CD4-positive, alpha-beta T cell (primary cell): ENCODE measurements at regions not wholly inside any gene's neighbourhood (a gene's known extent, or its start where the extent isn't known, plus 50 kb on each side); places are given as distances from the start of the nearest gene placed in this dataset.

Experiments
- ATAC-seq: fragments of 200-7000 bp; cut with Tn5 transposase; one replicate; pipeline ENCODE4 v1.10.0; 2022; ENCODE audit warnings: mild to moderate bottlenecking; ENCODE audit not compliant: poor library complexity
- CTCF ChIA-PET: fragments of 350-600 bp; sonication (Branson Sonifier 250); formaldehyde crosslinking; loops from one replicate; lab custom pipeline; 2021; ENCODE audit warnings: antibody characterized with exemption, inconsistent platforms; lab: Charles Lee
- POLR2A ChIA-PET: fragments of 350-600 bp; sonication (Branson Sonifier 250); formaldehyde crosslinking; loops from one replicate; lab custom pipeline; 2021; ENCODE audit warnings: antibody characterized with exemption, inconsistent platforms; lab: Charles Lee
- DNase-seq, 14 experiments: peaks; one replicate each; pipeline ENCODE4 v3.0.0-alpha.2; 2013 to 2020; ENCODE audit warnings: mixed read lengths in 2 of 14
- H3K27ac ChIP-seq, 2 donors: one replicate each; pipeline versions ENCODE4 v1.5.1 to v1.7.0; 2013; ENCODE audit warnings: low read length in 2 of 2, low read depth in 1 of 2, mild to moderate bottlenecking in 1 of 2
- H3K27me3 ChIP-seq, 2 experiments: 1 replicate in 1 of 2; 2 replicates in 1 of 2; pipeline versions ENCODE4 v1.6.1 to v1.7.0; 2013; ENCODE audit warnings: low read length in 2 of 2, control low read depth in 1 of 2, mild to moderate bottlenecking in 1 of 2, moderate library complexity in 1 of 2; ENCODE audit not compliant: insufficient read depth in 2 of 2, control insufficient read depth in 1 of 2
- H3K36me3 ChIP-seq: one replicate; pipeline ENCODE4 v1.6.1; 2013; ENCODE audit warnings: low read length, control low read depth; ENCODE audit not compliant: insufficient read depth
- H3K4me1 ChIP-seq: one replicate; pipeline ENCODE4 v1.6.1; 2013; ENCODE audit warnings: low read length, control low read depth; ENCODE audit not compliant: insufficient read depth
- H3K4me3 ChIP-seq: one replicate; pipeline ENCODE4 v1.5.1; 2013; ENCODE audit warnings: mild to moderate bottlenecking, low read length, moderate library complexity
- H3K9me3 ChIP-seq, 2 experiments: 1 replicate in 1 of 2; 2 replicates in 1 of 2; pipeline versions ENCODE4 v1.6.1 to v1.7.0; 2013; ENCODE audit warnings: low read length in 2 of 2, mild to moderate bottlenecking in 2 of 2, control low read depth in 1 of 2, moderate library complexity in 1 of 2; ENCODE audit not compliant: control insufficient read depth in 1 of 2, insufficient read depth in 1 of 2
- H3K27ac Mint-ChIP-seq: one replicate; pipeline ENCODE4 v1.8.0; 2020; ENCODE audit warnings: mixed read lengths
- H3K27me3 Mint-ChIP-seq: one replicate; pipeline ENCODE4 v1.8.0; 2021; ENCODE audit warnings: mixed read lengths
- H3K36me3 Mint-ChIP-seq: one replicate; pipeline ENCODE4 v1.8.0; 2021; ENCODE audit warnings: low read depth, mixed read lengths
- H3K4me1 Mint-ChIP-seq: one replicate; pipeline ENCODE4 v1.8.0; 2021; ENCODE audit warnings: low read depth, mixed read lengths
- H3K4me3 Mint-ChIP-seq: one replicate; pipeline ENCODE4 v1.8.0; 2020; ENCODE audit warnings: mild to moderate bottlenecking, mixed read lengths
- H3K9me3 Mint-ChIP-seq: one replicate; pipeline ENCODE4 v1.8.0; 2020; ENCODE audit warnings: mixed read lengths
- CTCF ChIP-seq: fragments of 200-600 bp; IDR thresholded peaks from one replicate; pipeline ENCODE4 v1.8.0; 2022; ENCODE audit warnings: antibody characterized with exemption, mild to moderate bottlenecking
- intact Hi-C, 2 experiments: fragments of 100-400 bp; cut with DNase I in 1 of 2; cut with micrococcal nuclease in 1 of 2; formaldehyde crosslinking; loops; one replicate each; pipeline versions ENCODE4 v1.15.1 to v1.9.0; 2023 to 2025; cut with DNase I, micrococcal nuclease

- no peak overlapping the region for H3K27ac Mint-ChIP-seq
- Histone ChIP-seq H3K9me3 (no peaks in the 10 kb centered on the region), H3K4me1 (no peaks in the 10 kb centered on the region), H3K27ac (no peak overlapping the region), H3K27me3 (peaks cover 0 to 2% of the 10 kb centered on the region in 2 experiments), H3K36me3 (no peaks in the 10 kb centered on the region), H3K4me3 (no peak overlapping the region)
- POLR2A ChIA-PET: no interaction called here
- TF ChIP-seq CTCF: no peak
- H3K36me3 Mint-ChIP-seq: no peaks in the 10 kb centered on the region
- H3K4me1 Mint-ChIP-seq: no peaks in the 10 kb centered on the region
- intact Hi-C loops: no loop called here
- H3K9me3 Mint-ChIP-seq: no peaks in the 10 kb centered on the region
- H3K27me3 Mint-ChIP-seq: no peaks in the 10 kb centered on the region
- ATAC-seq (no peak), DNase-seq (no peak)
- H3K4me3 Mint-ChIP-seq: no peak overlapping the region
- CTCF ChIA-PET: no interaction called here
Observed at GRCh38 chr9:83154087-83154736, 91.3 kb upstream of the RASEF start.

- DNase-seq (no peak), ATAC-seq (no peak)
- no peaks in the 10 kb centered on the region for H3K4me1 ChIP-seq
- Mint-ChIP-seq H3K27me3 (no peaks in the 10 kb centered on the region), H3K4me3 (no peak overlapping the region), H3K4me1 (no peaks in the 10 kb centered on the region), H3K36me3 (no peaks in the 10 kb centered on the region), H3K9me3 (no peaks in the 10 kb centered on the region), H3K27ac (no peak overlapping the region)
- CTCF ChIA-PET: no interaction called here
- POLR2A ChIA-PET: no interaction called here
- intact Hi-C loops: no loop called here
- H3K36me3 ChIP-seq: no peaks in the 10 kb centered on the region
- H3K4me3 ChIP-seq: no peak overlapping the region
- H3K27me3 ChIP-seq: peaks cover 0 to 2% of the 10 kb centered on the region in 2 experiments
- TF ChIP-seq CTCF: no peak
- H3K27ac ChIP-seq: no peak overlapping the region
- no peaks in the 10 kb centered on the region for H3K9me3 ChIP-seq
Observed at GRCh38 chr9:83153030-83153429, 90.1 kb upstream of the RASEF start.

- POLR2A ChIA-PET: no interaction called here
- H3K4me1 Mint-ChIP-seq: no peaks in the 10 kb centered on the region
- H3K36me3 Mint-ChIP-seq: no peaks in the 10 kb centered on the region
- no peak overlapping the region for H3K4me3 ChIP-seq
- no peak for TF ChIP-seq CTCF
- intact Hi-C loops: no loop called here
- H3K27me3 ChIP-seq: peaks cover 0 to 2% of the 10 kb centered on the region in 2 experiments
- CTCF ChIA-PET: no interaction called here
- no peaks in the 10 kb centered on the region for H3K27me3 Mint-ChIP-seq
- no peak overlapping the region for H3K27ac Mint-ChIP-seq
- no peaks in the 10 kb centered on the region for H3K4me1 ChIP-seq
- no peaks in the 10 kb centered on the region for H3K9me3 Mint-ChIP-seq
- DNase-seq (no peak), ATAC-seq (no peak)
- no peaks in the 10 kb centered on the region for H3K36me3 ChIP-seq
- no peak overlapping the region for H3K4me3 Mint-ChIP-seq
- no peak overlapping the region for H3K27ac ChIP-seq
- no peaks in the 10 kb centered on the region for H3K9me3 ChIP-seq
Observed at GRCh38 chr9:83151627-83152137, 88.7 kb upstream of the RASEF start.
